GM19328 (cell line): ENCODE measurements at regions not wholly inside any gene's neighbourhood (a gene's known extent, or its start where the extent isn't known, plus 50 kb on each side); places are given as distances from the start of the nearest gene placed in this dataset.

Experiments used
- ATAC-seq: cut with Tn5 transposase; IDR thresholded peaks from one replicate; pipeline ENCODE4 v1.9.1; 2021; ENCODE audit warnings: mild to moderate bottlenecking, moderate library complexity; ENCODE audit not compliant: unreplicated experiment

DNA sequence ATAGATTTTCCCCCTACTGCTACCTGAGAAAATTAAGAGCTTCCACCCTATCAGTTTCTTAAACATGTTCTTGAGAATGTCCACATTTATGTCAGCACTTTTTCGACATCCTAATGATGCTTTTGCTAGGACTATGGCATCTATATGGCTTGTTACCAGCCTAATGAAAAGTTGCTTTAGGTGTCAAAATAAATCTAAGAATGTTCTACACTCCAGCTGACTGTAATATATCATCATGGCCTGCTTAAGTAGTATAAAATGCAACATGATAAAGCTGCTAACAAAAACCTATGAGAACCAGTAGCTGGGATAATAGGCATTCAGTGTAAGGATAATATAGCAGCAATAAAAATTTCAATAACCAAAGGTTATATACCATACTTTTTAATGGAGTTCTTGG lies 1983.5 kb upstream of the CELF4 start:
- no peak for ATAC-seq

- ATAC-seq, result no peak
Observed at GRCh38 chr18:39531659-39532058, 1966.1 kb upstream of the CELF4 start.

DNA sequence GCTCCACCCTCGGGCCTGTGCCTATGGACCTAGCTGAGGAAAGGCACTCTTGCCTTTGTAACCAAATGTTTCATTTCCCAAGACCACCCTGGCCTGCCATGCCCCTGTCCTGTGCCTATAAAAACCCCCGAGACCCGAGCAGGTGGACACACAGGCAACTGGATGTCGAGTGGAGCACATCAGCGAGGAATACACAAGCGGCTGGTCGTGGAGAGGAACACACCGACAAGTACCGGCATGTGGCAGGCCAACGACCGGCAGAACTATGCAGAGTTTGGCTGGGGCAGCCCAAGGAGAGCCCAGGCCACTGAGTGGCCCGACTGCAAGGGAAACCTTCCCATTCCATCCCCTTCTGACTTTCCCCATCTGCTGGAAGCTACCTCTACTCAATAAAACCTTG lies 1963.8 kb upstream of the CELF4 start:
- no peak for ATAC-seq

DNA sequence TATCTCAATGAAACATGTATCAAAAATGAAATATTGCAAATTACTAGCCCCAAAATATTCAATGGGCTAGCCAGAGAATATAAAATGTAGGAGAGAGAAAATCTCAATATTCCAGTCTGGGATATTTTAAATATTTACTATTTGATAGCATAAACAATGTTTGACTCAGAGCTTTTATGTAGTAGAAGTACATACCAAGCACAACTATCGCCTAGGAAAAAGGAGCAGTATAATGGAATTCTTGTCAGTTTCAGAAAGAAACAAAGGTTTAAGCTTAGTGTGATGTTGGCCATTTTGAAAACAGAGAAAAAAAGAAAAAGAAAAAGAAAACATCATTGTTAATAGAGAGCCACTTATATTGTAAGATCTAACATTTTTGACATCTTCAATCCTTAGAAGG lies 1961.9 kb upstream of the CELF4 start:
- no peak for ATAC-seq

- no peak for ATAC-seq
Observed at GRCh38 chr18:39524370-39524769, 1958.8 kb upstream of the CELF4 start.

- ATAC-seq, result no peak
Observed at GRCh38 chr18:39523281-39523680, 1957.7 kb upstream of the CELF4 start.

DNA sequence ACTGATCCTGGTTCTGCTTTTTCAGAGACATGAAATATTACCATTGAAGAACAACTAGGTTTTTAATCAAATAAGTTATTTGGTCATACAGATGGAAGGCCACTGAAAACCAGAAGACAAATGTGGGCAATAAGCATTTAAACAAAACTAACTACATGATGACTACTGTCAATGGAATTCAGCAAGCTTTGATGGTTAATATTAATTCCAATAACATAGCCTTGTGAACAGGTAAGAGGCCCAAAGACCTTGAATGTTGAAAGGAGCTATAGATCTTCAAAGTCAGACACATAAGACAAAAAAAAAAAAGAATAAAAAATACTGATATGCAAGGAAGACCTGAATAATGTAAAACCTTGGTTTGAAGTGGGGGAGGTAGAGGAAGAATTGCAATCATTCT lies 1955.6 kb upstream of the CELF4 start:
- no peak for ATAC-seq

DNA sequence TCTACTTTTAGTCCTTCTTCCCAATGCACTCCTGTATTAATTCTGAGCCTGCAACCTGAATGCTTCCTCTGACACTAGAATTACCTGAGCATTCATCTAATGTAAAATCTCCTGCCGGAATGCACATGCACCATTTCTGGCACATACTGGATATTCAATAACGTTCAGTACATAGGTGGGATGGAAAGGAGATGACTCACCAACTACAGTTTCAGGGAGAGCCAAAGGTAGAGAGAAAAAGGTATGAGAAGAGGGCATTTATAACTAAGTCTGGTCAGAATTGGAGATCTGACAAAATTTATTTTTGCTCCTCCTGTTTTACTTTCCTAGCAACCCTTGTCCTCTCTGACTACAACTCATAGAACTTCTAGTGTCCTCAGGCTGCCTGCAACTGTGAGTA lies 1954.1 kb upstream of the CELF4 start:
- ATAC-seq, result no peak

GRCh38 chr18:39515299-39515698 lies 1949.7 kb upstream of the CELF4 start:
- no peak for ATAC-seq

DNA sequence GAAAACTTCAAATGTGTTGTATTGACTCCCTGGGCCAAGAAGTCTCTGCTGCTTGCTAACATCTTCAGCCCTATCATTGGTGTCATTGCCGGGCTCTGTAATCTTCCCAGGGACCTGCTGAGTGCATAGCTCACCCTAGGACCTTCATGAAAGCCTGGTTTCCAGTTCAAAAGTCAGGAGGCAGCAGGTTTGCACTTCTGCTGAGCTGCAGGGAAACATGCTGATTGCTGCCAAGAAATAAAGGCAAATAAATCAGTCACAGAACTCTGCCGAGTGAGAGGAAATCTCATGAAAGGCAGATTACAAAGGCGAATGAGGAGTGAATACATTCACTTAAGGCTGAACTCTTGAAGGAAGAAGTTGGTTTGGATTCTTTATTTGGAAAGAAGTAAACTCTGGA lies 1947.6 kb upstream of the CELF4 start:
- ATAC-seq, result no peak

DNA sequence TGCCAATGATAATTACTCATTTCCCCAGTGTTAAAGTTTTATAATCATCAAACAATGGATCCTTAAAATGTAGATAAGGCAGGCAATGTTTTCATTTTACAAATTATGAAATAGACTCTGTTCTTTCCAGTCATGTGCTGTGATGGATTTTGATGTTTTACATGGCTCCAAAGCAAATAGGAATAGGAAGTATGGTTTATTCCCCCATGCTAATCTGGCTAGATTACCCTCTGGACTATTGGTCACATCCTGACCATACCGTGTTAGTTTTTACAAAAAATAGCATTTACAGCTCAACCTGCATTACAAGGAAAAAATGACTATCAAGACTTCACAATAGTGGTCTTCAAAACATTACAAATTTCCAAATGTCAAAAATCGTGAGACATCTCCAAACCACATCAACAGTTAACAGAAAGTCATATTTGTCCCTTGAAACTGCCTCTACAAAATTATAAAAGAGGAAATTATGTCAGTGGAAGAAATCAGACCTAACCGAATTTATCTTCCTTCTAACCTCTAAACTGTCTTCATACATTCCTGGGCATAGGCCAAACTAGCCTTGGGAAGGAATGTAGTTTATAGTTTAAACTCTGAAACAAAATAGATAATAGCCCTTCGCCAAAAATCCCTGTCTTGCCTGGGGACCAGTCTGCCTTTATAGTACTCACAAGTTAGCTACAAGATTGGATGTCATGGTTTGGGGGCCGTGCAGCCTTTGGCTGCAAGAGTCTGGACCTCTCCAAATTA lies 1941.2 kb upstream of the CELF4 start:
- ATAC-seq, result no peak

DNA sequence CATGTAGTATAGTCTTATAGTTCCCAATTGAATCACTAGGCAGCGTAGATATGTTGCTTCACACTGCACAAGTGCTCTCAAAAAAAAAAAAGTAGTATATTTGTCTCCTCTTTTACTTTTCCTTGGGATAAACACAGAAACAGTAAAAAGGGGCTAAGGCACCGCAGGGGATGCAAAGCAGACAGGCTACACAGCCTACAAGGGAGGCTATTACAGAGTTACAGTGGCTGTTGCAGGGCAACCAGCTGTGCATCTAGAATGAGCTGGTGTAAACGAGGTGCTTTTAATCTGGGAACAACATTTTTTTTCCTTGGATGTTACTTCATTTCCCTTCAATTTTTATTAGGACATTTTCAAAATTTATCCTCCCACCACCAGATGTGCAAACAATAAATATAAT lies 1934.7 kb upstream of the CELF4 start:
- ATAC-seq, result no peak

DNA sequence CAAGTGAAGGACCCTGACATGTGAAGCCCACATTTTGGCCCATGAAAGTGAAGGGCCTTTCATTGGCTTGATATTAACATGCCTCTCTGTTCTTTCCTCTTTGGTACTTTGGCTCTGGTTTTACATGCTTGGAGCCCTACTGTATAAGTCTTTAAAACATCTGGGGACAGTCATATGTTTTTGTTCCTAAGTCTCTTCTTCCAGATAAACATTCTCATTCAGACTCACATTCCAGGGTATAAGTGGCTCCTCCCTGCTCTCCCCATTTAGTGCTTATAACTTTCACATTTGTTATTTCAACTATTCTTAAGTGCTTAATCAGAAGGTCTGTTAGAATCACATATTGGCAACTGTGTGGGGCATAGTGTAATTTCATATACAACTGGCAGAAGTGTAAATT lies 1932.2 kb upstream of the CELF4 start:
- ATAC-seq, result no peak

DNA sequence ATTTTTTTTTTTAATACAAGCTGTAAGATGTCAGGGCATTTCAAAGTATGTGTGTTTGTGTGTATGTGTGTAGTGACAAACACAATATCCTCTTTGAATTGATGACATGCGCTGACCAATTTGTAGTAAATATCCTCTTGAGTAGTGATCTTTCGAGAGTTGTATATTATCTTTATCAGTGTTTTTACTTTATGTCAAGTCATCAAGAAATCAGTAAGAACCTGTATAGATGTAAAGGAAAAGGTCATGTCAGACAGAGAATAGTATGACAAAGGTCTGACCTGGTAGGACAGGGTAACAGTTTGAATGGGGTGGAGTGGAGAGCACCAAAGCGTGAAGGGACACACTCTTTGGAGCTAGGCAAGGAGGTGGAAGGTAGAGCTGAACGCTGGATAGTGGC lies 1931.4 kb upstream of the CELF4 start:
- no peak for ATAC-seq

GRCh38 chr18:39494211-39494896 lies 1928.8 kb upstream of the CELF4 start:
- no peak for ATAC-seq

GRCh38 chr18:39491408-39491807 lies 1925.8 kb upstream of the CELF4 start:
- ATAC-seq, result no peak

DNA sequence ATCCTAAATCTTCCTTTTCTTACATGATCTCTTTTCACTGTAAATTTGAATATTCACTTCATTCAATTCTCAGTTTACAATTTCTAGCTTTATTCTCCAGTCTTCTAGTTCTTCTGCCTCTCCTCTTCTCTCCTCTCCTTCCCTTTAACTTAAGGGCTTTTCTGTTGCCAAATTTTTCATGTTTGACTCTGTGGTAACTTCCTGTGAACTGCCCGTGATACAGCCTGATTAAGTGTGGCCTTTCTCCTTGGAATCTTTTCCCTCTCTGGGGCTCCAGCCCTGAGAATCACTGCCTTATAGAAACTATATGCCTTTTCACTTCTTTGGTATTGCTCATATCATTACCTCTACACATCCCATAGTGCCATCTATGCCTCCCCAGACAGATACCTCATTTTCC lies 1923.8 kb upstream of the CELF4 start:
- no peak for ATAC-seq

- no peak for ATAC-seq
Observed at GRCh38 chr18:39487932-39488331, 1922.3 kb upstream of the CELF4 start.

DNA sequence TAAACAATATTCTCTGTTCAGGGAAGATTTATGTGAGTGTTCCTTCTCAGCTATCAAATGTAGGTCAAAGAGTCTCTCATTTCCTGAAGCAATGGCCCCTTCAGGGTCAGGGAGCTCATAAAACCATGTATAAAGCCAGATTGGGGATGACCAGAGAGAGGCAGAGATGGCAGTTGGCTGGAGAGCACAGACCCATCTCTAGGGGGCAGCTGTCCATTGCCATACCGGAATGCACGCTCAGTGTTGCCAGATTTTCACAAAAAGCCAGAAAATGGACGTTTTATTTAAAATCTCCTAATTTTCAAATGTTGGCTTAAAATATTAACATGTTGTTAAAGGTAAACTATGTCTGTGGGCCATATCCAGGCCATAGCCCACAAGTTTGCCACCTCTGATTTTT lies 1920.7 kb upstream of the CELF4 start:
- ATAC-seq, result no peak

DNA sequence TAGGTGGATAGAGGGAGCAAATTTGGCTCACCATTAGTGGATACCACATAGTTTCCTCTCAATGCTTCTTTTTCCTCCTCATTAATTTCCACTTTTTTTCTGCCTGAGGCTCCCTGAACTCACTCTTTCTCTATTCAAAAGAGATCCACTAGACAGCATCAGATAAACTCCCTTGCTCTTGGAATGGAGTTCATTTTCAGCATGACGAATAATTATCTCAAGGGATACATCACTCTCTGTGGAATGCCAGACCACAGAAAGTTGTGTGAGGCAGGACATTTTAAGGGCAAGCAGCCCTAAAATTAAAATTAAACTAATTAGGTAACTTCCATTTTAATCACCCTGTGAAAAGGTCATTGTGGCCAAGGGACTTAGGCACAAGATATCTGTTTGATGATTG lies 1920.1 kb upstream of the CELF4 start:
- ATAC-seq, result no peak

GRCh38 chr18:39481281-39481680 lies 1915.7 kb upstream of the CELF4 start:
- ATAC-seq, result no peak

GRCh38 chr18:39480494-39481195 lies 1915.0 kb upstream of the CELF4 start:
- ATAC-seq, result no peak
